Activated naive CD8-positive, alpha-beta T cell treated with anti-CD3 and anti-CD28 coated beads for 36 hours (primary cell): ENCODE measurements at regions not wholly inside any gene's neighbourhood (a gene's known extent, or its start where the extent isn't known, plus 50 kb on each side); places are given as distances from the start of the nearest gene placed in this dataset.
"Not testable (repeated sequence)": the region's sequence is repeated elsewhere in the genome, so short reads cannot be mapped to it uniquely, and the experiment has no call there.

Experiments used
- DNase-seq: peaks from one replicate; pipeline ENCODE4 v3.0.0; 2021
- H3K27ac Mint-ChIP-seq: one replicate; pipeline ENCODE4 v1.8.0; 2022; ENCODE audit warnings: mild to moderate bottlenecking, moderate library complexity, mixed read lengths
- H3K27me3 Mint-ChIP-seq: one replicate; pipeline ENCODE4 v1.8.0; 2022; ENCODE audit warnings: mild to moderate bottlenecking, mixed read lengths
- H3K36me3 Mint-ChIP-seq: one replicate; pipeline ENCODE4 v1.8.0; 2021; ENCODE audit warnings: mild to moderate bottlenecking, mixed read lengths
- H3K4me1 Mint-ChIP-seq: one replicate; pipeline ENCODE4 v1.8.0; 2021; ENCODE audit warnings: mixed read lengths
- H3K4me3 Mint-ChIP-seq: one replicate; pipeline ENCODE4 v1.8.0; 2022; ENCODE audit warnings: mild to moderate bottlenecking, moderate library complexity, mixed read lengths
- H3K9me3 Mint-ChIP-seq: one replicate; pipeline ENCODE4 v1.8.0; 2022; ENCODE audit warnings: mixed read lengths

DNA sequence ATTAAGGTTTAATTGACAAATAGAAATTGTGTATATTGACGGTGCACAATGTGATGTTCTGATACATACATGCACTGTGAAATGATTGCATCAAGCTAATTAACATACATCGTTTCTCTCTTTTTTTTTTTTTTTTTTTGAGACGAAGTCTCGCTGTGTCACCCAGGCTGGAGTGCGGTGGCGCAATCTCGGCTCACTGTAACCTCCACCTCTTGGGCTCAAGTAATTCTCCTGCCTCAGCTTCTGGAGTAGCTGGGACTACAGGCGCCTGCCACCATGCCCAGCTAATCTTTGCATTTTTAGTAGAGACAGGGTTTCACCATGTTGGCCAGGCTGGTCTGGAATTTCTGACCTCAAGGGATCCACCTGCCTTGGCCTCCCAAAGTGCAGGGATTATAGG, 69.9 kb upstream of the JCAD start:
- H3K36me3 Mint-ChIP-seq, H3K27me3 Mint-ChIP-seq, H3K4me3 Mint-ChIP-seq, H3K4me1 Mint-ChIP-seq, H3K9me3 Mint-ChIP-seq, DNase-seq, H3K27ac Mint-ChIP-seq: not testable (repeated sequence)

DNA sequence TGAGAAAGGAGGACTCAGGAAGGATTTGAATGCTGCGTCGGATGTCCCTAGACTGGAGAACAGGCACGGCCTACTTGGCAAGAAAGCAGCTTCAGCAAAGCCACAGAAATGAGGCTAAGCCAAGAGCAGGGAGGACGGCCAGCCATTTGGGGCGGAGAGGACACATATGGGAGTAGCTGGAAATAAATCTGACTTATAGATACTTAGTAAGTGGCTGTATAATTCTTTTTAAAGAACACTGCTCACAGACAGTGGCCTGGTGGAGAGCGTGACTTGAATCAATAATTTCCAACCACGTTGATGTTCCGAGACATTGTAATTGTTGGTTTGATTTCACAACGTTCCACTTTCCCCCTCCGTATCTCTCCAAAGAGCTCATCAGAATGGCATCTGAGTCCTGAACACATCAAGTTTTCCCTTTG, 67.7 kb upstream of the JCAD start:
- Mint-ChIP-seq H3K9me3 (no peaks in the 10 kb centered on the region), H3K4me1 (no peaks in the 10 kb centered on the region), H3K36me3 (no peaks in the 10 kb centered on the region), H3K4me3 (no peak overlapping the region), H3K27ac (no peak overlapping the region), H3K27me3 (peaks cover 3% of the 10 kb centered on the region)
- DNase-seq = no peak

DNA sequence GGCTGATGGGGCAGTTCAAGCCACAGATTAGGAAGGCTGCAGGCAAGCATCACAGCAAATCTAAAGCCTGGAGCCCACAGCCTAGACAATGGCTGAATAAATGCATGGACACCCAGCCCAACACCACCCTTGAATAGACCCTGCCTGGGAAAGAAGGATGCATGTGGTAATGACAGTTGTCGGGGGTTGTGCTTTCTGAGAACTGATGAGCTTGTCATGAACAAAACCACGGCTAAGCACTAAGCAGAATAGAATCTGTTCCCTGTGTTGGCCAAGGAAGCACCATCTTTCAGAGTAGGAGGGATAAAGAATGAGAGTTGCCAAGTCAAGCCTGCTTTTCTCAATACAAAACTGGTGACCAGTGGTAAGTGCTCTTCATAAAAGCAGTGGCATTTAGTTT, 66.1 kb upstream of the JCAD start:
- no peaks in the 10 kb centered on the region for H3K4me1 Mint-ChIP-seq
- H3K27me3 Mint-ChIP-seq = peaks cover 3% of the 10 kb centered on the region
- DNase-seq = no peak
- no peak overlapping the region for H3K27ac Mint-ChIP-seq
- H3K9me3 Mint-ChIP-seq = peaks cover 1% of the 10 kb centered on the region
- no peak overlapping the region for H3K4me3 Mint-ChIP-seq
- H3K36me3 Mint-ChIP-seq = no peaks in the 10 kb centered on the region

DNA sequence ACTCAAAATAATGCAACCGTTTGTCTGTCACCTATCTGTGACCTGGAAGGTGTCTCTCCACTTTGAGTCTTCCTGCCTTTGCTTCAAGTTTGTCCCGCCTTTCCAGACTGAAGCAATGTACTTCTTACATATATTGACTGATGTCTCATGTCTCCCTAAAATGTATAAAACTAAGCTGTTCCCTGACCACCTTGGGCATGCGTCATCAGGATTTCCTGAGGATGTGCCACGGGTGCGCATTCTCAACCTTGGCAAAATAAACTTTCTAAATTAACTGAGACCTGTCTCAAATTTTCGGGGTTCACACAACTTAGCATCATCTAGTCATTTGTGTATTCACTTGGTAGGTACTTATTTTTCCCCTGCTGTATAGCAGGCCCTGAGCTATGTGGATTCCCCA, 65.3 kb upstream of the JCAD start:
- no peak overlapping the region for H3K27ac Mint-ChIP-seq
- DNase-seq = no peak
- H3K27me3 Mint-ChIP-seq = no peaks in the 10 kb centered on the region

DNA sequence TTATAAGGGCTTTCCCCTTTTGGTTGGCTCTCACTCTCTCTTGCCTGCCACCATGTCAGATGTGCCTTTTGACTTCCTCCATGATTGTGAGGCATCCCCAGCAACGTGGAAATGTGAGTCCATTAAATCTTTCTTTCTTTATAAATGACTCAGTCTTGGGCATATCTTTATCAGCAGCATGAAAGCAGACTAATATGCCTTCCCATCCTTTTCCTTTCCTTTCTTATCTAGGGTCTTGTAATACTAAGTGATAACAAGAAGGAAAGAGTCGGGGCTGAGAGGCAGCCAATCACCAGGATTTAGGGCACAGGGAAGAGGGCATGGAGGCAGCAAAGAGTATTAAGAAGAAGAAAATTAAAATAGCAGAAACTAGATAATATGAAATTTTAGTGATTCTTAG, 62.0 kb upstream of the JCAD start:
- H3K27me3 Mint-ChIP-seq = no peaks in the 10 kb centered on the region
- H3K4me3 Mint-ChIP-seq = no peak overlapping the region
- peaks cover 1% of the 10 kb centered on the region for H3K9me3 Mint-ChIP-seq

More for the DNA sequence above, 65.3 kb upstream of the JCAD start:
- Mint-ChIP-seq H3K4me3 (no peak overlapping the region), H3K36me3 (no peaks in the 10 kb centered on the region), H3K4me1 (no peaks in the 10 kb centered on the region), H3K9me3 (peaks cover 1% of the 10 kb centered on the region)

DNA sequence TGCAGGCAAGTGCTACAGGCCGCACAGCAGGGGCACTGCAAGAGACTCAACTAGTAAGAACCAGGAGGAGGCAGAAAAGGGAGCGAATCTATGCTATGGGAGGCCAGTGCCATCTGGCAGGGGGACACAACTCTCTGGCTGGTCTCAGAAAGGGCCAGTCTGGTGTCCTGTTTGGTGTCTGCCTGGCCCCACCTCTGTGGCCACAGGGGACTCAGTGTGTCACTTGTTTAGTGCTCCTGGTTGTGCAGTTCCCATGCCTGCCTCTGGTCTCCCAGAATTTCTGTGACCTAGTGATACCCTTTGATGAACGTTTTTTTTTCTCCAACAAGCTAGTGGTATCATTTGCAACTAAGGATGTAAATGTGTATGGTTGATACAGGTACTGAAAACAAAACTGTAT, 59.2 kb upstream of the JCAD start:
- Mint-ChIP-seq H3K27ac (no peak overlapping the region), H3K36me3 (no peaks in the 10 kb centered on the region), H3K27me3 (peaks cover 11% of the 10 kb centered on the region), H3K4me3 (no peak overlapping the region), H3K9me3 (peaks cover 1% of the 10 kb centered on the region), H3K4me1 (no peaks in the 10 kb centered on the region)
- no peak for DNase-seq

More for the DNA sequence above, 62.0 kb upstream of the JCAD start:
- DNase-seq = no peak
- Mint-ChIP-seq H3K27ac (no peak overlapping the region), H3K36me3 (no peaks in the 10 kb centered on the region), H3K4me1 (no peaks in the 10 kb centered on the region)

DNA sequence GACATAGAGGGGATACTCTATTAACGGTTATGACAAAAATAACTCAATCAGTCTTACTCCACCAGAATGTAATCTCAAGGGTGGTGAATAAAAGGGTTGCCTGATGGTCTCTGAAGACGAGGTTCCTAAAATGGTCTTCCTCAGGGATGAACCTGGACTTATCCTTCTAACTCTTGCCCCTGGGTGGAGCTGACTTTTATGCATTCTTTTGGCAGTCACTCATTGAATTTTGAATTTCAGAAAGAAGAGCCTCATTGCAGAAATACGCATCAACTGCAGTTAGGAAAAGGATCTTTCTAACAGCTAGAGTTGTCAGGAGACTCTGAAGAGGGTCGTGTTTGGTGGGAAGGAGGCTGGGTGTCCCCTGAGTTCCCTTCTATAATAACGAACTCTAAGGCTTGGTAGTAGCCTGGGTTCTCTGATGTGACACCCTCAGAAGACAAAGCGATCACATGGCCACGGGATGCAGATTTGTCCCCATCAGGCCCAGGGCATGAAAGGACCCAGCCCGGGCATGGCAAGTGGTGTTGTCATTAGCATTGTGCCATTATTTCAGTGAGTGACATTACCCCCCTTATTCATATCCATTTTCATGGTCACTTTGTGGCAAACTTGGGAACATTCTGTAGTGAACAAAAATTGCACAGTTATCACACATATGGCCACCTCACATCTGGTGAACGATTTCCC, 58.6 kb upstream of the JCAD start:
- Mint-ChIP-seq H3K27me3 (peaks cover 12% of the 10 kb centered on the region), H3K4me1 (no peaks in the 10 kb centered on the region)

DNA sequence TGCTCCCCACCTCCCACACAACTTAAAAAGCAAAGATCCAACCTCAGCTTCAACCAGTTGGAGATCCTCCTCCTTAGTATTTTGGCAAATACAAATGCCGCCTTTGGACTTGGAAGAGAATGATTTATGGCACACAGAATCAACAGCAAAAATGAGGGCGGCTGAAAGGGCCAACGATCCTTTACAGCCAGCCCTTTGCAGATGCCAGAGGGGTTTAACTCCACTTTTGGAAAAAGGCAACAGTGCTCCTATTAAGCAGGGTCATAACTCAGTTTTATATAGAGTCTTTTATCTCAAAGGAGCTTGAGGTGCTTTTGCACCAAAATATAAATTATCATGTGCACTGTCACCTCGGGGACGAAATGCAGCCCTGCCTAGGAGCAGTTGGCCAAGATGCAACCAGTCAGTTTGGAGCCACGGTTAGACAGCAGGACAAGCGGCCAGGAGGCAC, 56.7 kb upstream of the JCAD start:
- Mint-ChIP-seq H3K36me3 (no peaks in the 10 kb centered on the region), H3K9me3 (no peaks in the 10 kb centered on the region), H3K27me3 (peaks cover 18% of the 10 kb centered on the region), H3K4me3 (no peak overlapping the region), H3K27ac (no peak overlapping the region), H3K4me1 (no peaks in the 10 kb centered on the region)
- no peak for DNase-seq

More for the DNA sequence above, 58.6 kb upstream of the JCAD start:
- no peak for DNase-seq
- no peaks in the 10 kb centered on the region for H3K36me3 Mint-ChIP-seq
- H3K9me3 Mint-ChIP-seq = peaks cover 1% of the 10 kb centered on the region
- no peak overlapping the region for H3K27ac Mint-ChIP-seq
- no peak overlapping the region for H3K4me3 Mint-ChIP-seq

DNA sequence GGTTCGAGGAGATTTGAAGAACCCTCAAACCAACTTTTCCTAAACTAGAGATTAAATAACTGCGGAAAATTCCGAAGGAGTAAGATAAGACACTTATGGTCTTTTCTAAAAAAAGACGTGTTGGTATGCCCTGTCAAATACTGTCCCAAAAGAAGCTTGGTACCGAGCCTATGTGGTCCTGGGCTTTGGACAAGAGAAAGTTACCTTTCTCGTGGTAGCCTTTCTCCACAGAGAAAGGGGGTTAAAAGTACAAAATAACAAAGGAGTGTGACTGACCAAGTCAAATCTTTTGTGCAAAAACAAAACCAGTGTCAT, 56.2 kb upstream of the JCAD start:
- Mint-ChIP-seq H3K27me3 (peaks cover 21% of the 10 kb centered on the region), H3K27ac (no peak overlapping the region), H3K36me3 (no peaks in the 10 kb centered on the region), H3K9me3 (no peaks in the 10 kb centered on the region), H3K4me1 (no peaks in the 10 kb centered on the region), H3K4me3 (no peak overlapping the region)
- DNase-seq = no peak

DNA sequence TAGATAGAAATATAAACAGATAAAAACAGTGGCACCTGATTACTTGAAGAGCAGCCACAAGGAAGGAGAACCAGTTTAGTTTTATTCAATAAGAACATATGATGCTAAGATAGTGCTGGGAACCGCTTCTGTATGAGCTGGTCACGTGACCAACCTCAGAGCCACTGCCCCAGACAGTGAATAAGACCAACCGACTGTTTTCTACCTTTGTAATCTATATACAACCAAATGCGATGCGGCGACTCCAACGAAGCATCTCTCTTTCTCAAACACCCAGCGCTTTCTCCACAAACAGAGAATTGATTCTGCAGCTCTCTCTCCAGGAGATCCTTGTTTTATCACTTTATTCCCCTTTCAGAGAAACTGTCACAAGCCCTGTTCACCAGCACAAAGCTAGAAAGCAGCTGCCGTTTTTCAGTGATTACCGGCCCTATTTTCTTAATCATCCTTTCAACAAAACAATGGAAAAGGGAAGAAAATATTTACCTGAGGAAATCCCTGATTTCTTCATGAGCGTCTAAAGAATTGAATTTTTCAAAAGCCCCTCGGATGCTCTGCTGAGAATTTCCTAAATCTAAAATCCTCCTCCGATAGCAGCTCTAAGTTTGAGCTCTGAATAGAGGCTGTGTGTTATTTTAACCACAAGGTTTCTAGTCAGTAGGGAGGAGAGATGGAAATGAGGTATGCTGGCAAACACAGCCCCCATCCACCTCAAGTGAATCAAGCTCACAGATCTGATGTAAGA, 55.7 kb upstream of the JCAD start:
- Mint-ChIP-seq H3K9me3 (no peaks in the 10 kb centered on the region), H3K4me1 (no peaks in the 10 kb centered on the region), H3K27me3 (peaks cover 23% of the 10 kb centered on the region), H3K36me3 (no peaks in the 10 kb centered on the region), H3K4me3 (no peak overlapping the region), H3K27ac (no peak overlapping the region)
- no peak for DNase-seq

DNA sequence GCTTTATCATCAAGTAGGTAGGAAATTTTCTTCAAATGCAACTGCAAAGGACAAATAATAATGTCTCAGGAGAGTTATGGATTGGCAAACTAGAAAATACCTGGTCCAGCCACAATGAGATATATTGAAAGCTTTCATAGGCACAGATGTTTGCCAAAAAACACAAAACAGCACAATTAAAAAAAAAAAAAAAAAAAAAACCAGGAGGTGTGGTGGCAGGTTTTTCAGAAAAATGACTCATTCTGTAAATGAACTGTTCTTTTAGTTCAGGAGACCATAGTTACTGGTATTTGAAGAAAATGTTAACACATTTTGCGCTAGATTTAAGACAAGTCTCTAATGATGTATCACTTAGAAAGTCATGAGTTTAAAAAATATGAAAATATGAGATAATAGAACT, 55.0 kb upstream of the JCAD start:
- no peak for DNase-seq
- Mint-ChIP-seq H3K4me1 (no peaks in the 10 kb centered on the region), H3K27me3 (peaks cover 23% of the 10 kb centered on the region), H3K27ac (no peak overlapping the region), H3K9me3 (no peaks in the 10 kb centered on the region), H3K4me3 (no peak overlapping the region), H3K36me3 (no peaks in the 10 kb centered on the region)

DNA sequence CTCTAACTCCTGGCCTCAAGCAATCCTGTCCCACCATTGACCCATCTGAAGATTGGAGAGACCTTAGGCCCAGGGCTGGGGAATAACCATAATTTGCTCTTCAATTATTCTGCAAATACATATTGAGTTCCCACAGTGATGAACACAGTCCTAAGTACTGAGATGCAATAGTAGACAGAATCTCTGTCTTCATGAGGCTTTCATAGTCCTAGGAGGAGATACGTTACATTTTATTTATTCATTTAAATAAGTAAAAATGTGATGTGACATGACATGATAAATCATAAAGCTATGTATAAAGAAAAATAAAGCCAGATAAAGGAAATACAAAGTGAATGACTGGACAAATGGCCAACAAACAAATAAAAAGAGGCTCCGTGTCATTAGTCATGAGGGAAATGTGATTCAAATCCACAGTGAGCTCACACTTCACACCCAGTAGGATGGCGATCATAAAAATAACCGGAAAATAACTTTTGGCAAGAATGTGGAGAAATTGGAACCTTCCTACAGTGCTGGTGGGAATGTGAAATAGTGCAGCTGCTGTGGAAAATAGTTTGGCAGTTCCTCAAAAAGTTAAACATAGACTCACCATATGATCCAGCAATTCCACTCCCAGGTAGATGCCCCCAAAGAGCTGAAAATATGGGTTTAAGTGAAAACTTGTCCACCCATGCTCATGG, 52.1 kb upstream of the JCAD start:
- no peaks in the 10 kb centered on the region for H3K9me3 Mint-ChIP-seq
- peaks cover 31% of the 10 kb centered on the region for H3K27me3 Mint-ChIP-seq
- no peak overlapping the region for H3K4me3 Mint-ChIP-seq
- H3K4me1 Mint-ChIP-seq = no peaks in the 10 kb centered on the region
- H3K36me3 Mint-ChIP-seq = no peaks in the 10 kb centered on the region
- DNase-seq = no peak
- no peak overlapping the region for H3K27ac Mint-ChIP-seq
